HEK293 (cell line): ENCODE measurements at regions not wholly inside any gene's neighbourhood (a gene's known extent, or its start where the extent isn't known, plus 50 kb on each side); places are given as distances from the start of the nearest gene placed in this dataset.

ENCODE experiments used
- CTCF ChIA-PET: fragments of 350-600 bp; formaldehyde crosslinking; extraction: SDS; loops from one replicate; lab custom pipeline; 2021; ENCODE audit warnings: antibody characterized with exemption; lab: Yijun Ruan, JAX
- POLR2A ChIA-PET: fragments of 300-600 bp; formaldehyde crosslinking; extraction: SDS; loops from one replicate; lab custom pipeline; 2020; ENCODE audit warnings: antibody characterized with exemption, inconsistent platforms; lab: Yijun Ruan, JAX
- H3K27ac ChIP-seq: fragments of 200-500 bp; sonication (Bioruptor generic); 2 replicates; pipeline ENCODE4 v1.5.1; 2014; ENCODE audit warnings: low read depth, low read length, control low read depth, inconsistent platforms; ENCODE audit errors: extremely low read depth
- H3K36me3 ChIP-seq, 2 experiments: fragments of 200-500 bp in 1 of 2; sonication (Bioruptor generic) in 1 of 2; 1 replicate in 1 of 2; 2 replicates in 1 of 2; pipeline ENCODE4 v1.5.1; 2014 to 2017; ENCODE audit warnings: inconsistent platforms in 2 of 2, low read length in 2 of 2; ENCODE audit not compliant: control insufficient read depth in 2 of 2, insufficient read depth in 1 of 2
- H3K4me1 ChIP-seq: fragments of 200-500 bp; sonication (Bioruptor generic); 2 replicates; pipeline ENCODE4 v1.5.1; 2014; ENCODE audit warnings: mild to moderate bottlenecking, low read length, inconsistent platforms; ENCODE audit not compliant: control insufficient read depth, insufficient read depth
- H3K4me3 ChIP-seq: 2 replicates; pipeline ENCODE4 v1.5.1; 2011; ENCODE audit warnings: low read depth, mild to moderate bottlenecking, control low read depth, low read length, moderate library complexity
- H3K9me3 ChIP-seq: fragments of 200-500 bp; sonication (Bioruptor generic); 2 replicates; pipeline ENCODE4 v1.5.1; 2014; ENCODE audit warnings: low read depth, low read length, inconsistent platforms; ENCODE audit not compliant: control insufficient read depth, insufficient read depth
- GLIS1 ChIP-seq: fragments of 450-650 bp; formaldehyde crosslinking; IDR thresholded peaks from 2 replicates; pipeline ENCODE4 v1.5.1; 2016; ENCODE audit warnings: missing biosample characterization, missing genetic modification characterization
- IKZF3 ChIP-seq: fragments of 450-650 bp; IDR thresholded peaks from 2 replicates; pipeline ENCODE4 v1.5.0; 2018; ENCODE audit warnings: missing biosample characterization, mild to moderate bottlenecking, missing genetic modification characterization, moderate library complexity
- KLF1 ChIP-seq: fragments of 450-650 bp; formaldehyde crosslinking; IDR thresholded peaks from 2 replicates; pipeline ENCODE4 v1.5.1; 2016; ENCODE audit warnings: missing biosample characterization, missing genetic modification characterization
- KLF17 ChIP-seq: fragments of 450-650 bp; formaldehyde crosslinking; IDR thresholded peaks from 2 replicates; pipeline ENCODE4 v1.5.1; 2016; ENCODE audit warnings: missing biosample characterization, missing genetic modification characterization
- OSR2 ChIP-seq: fragments of 450-650 bp; formaldehyde crosslinking; IDR thresholded peaks from 2 replicates; pipeline ENCODE4 v1.5.1; 2016; ENCODE audit warnings: missing biosample characterization, missing genetic modification characterization
- OVOL3 ChIP-seq: fragments of 450-650 bp; formaldehyde crosslinking; IDR thresholded peaks from 2 replicates; pipeline ENCODE4 v1.5.1; 2016; ENCODE audit warnings: missing biosample characterization, missing genetic modification characterization
- PRDM10 ChIP-seq: fragments of 450-650 bp; formaldehyde crosslinking; IDR thresholded peaks from 2 replicates; pipeline ENCODE4 v1.5.1; 2016; ENCODE audit warnings: missing biosample characterization, missing genetic modification characterization
- ZBTB1 ChIP-seq: fragments of 450-650 bp; formaldehyde crosslinking; IDR thresholded peaks from 2 replicates; pipeline ENCODE4 v1.5.1; 2016; ENCODE audit warnings: missing biosample characterization, missing genetic modification characterization
- ZBTB49 ChIP-seq: fragments of 450-650 bp; formaldehyde crosslinking; IDR thresholded peaks from 2 replicates; pipeline ENCODE4 v1.5.1; 2016; ENCODE audit warnings: missing biosample characterization, missing genetic modification characterization, low read depth
- ZFP37 ChIP-seq: fragments of 450-650 bp; formaldehyde crosslinking; IDR thresholded peaks from 2 replicates; pipeline ENCODE4 v1.5.1; 2016; ENCODE audit warnings: missing biosample characterization, missing genetic modification characterization
- ZNF140 ChIP-seq: fragments of 450-650 bp; formaldehyde crosslinking; IDR thresholded peaks from 2 replicates; pipeline ENCODE4 v1.5.1; 2016; ENCODE audit warnings: missing biosample characterization, missing genetic modification characterization
- ZNF174 ChIP-seq: fragments of 450-650 bp; formaldehyde crosslinking; IDR thresholded peaks from 2 replicates; pipeline ENCODE4 v1.5.0; 2017; ENCODE audit warnings: missing biosample characterization, mild to moderate bottlenecking, missing genetic modification characterization
- ZNF416 ChIP-seq: fragments of 450-650 bp; formaldehyde crosslinking; IDR thresholded peaks from 2 replicates; pipeline ENCODE4 v1.5.1; 2016; ENCODE audit warnings: missing biosample characterization, missing genetic modification characterization
- ZNF488 ChIP-seq: fragments of 450-650 bp; formaldehyde crosslinking; IDR thresholded peaks from 2 replicates; pipeline ENCODE4 v1.5.1; 2016; ENCODE audit warnings: missing biosample characterization, missing genetic modification characterization
- TF ChIP-seq, protein P1 (sequence below): fragments of 450-650 bp; formaldehyde crosslinking; IDR thresholded peaks from 2 replicates; pipeline ENCODE4 v1.5.1; 2016; ENCODE audit warnings: missing biosample characterization, missing genetic modification characterization, borderline replicate concordance
- TF ChIP-seq, protein P2 (sequence below): fragments of 450-650 bp; formaldehyde crosslinking; IDR thresholded peaks from 2 replicates; pipeline ENCODE4 v1.5.1; 2016; ENCODE audit warnings: missing biosample characterization, missing genetic modification characterization
- TF ChIP-seq, protein P3 (sequence below): sonication (generic); formaldehyde crosslinking; IDR thresholded peaks from 2 replicates; pipeline ENCODE4 v1.8.1; 2022; ENCODE audit warnings: mild to moderate bottlenecking, moderate library complexity, missing genetic modification reagents

- TF ChIP-seq, protein P1, sequence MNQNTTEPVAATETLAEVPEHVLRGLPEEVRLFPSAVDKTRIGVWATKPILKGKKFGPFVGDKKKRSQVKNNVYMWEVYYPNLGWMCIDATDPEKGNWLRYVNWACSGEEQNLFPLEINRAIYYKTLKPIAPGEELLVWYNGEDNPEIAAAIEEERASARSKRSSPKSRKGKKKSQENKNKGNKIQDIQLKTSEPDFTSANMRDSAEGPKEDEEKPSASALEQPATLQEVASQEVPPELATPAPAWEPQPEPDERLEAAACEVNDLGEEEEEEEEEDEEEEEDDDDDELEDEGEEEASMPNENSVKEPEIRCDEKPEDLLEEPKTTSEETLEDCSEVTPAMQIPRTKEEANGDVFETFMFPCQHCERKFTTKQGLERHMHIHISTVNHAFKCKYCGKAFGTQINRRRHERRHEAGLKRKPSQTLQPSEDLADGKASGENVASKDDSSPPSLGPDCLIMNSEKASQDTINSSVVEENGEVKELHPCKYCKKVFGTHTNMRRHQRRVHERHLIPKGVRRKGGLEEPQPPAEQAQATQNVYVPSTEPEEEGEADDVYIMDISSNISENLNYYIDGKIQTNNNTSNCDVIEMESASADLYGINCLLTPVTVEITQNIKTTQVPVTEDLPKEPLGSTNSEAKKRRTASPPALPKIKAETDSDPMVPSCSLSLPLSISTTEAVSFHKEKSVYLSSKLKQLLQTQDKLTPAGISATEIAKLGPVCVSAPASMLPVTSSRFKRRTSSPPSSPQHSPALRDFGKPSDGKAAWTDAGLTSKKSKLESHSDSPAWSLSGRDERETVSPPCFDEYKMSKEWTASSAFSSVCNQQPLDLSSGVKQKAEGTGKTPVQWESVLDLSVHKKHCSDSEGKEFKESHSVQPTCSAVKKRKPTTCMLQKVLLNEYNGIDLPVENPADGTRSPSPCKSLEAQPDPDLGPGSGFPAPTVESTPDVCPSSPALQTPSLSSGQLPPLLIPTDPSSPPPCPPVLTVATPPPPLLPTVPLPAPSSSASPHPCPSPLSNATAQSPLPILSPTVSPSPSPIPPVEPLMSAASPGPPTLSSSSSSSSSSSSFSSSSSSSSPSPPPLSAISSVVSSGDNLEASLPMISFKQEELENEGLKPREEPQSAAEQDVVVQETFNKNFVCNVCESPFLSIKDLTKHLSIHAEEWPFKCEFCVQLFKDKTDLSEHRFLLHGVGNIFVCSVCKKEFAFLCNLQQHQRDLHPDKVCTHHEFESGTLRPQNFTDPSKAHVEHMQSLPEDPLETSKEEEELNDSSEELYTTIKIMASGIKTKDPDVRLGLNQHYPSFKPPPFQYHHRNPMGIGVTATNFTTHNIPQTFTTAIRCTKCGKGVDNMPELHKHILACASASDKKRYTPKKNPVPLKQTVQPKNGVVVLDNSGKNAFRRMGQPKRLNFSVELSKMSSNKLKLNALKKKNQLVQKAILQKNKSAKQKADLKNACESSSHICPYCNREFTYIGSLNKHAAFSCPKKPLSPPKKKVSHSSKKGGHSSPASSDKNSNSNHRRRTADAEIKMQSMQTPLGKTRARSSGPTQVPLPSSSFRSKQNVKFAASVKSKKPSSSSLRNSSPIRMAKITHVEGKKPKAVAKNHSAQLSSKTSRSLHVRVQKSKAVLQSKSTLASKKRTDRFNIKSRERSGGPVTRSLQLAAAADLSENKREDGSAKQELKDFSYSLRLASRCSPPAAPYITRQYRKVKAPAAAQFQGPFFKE (tag by site-specific recombination): no peak
- TF ChIP-seq, all 188 proteins: peak for 0
Observed at GRCh38 chr12:105852496-105852895, 286.3 kb downstream of the NUAK1 start (continued).

DNA sequence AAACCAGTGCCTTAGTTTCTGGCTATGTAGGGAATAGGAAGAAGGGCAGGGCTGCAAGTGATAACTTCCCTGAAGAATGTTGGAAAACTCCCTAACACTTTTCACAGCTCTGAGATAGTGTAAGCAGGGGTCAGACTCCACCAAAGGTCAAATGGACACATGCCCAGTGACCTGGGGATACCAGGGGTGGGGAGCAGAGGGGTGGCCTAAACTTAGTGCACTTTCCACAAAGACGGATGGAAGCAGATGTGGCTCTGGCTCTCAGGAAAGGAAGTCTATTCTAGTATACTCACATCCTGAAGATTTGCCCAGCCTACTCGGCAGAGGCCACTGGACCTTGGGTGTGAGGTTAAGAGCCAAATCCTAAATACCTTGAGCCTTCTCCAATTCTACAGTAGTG lies 285.8 kb downstream of the NUAK1 start:
- Histone ChIP-seq H3K27ac (no peak overlapping the region), H3K4me3 (no peak overlapping the region), H3K4me1 (no peaks in the 10 kb centered on the region), H3K9me3 (no peaks in the 10 kb centered on the region)
- CTCF ChIA-PET: interaction anchor here (0.7 kb wide), 1 partner anchor 52 kb away, joined by 3 read pairs; no protein-coding TSS in a partner anchor
- no peak for TF ChIP-seq ZNF488 (tag by site-specific recombination)
- no peak for TF ChIP-seq ZBTB1 (tag by site-specific recombination)
- TF ChIP-seq ZNF140 (tag by site-specific recombination): no peak
- TF ChIP-seq OSR2 (tag by site-specific recombination): no peak
- no peak for TF ChIP-seq IKZF3 (tag by site-specific recombination)
- TF ChIP-seq KLF17 (tag by site-specific recombination): no peak
- TF ChIP-seq KLF1 (tag by site-specific recombination): no peak
- TF ChIP-seq GLIS1 (tag by site-specific recombination): no peak
- TF ChIP-seq ZFP37: no peak
- TF ChIP-seq, protein P2, sequence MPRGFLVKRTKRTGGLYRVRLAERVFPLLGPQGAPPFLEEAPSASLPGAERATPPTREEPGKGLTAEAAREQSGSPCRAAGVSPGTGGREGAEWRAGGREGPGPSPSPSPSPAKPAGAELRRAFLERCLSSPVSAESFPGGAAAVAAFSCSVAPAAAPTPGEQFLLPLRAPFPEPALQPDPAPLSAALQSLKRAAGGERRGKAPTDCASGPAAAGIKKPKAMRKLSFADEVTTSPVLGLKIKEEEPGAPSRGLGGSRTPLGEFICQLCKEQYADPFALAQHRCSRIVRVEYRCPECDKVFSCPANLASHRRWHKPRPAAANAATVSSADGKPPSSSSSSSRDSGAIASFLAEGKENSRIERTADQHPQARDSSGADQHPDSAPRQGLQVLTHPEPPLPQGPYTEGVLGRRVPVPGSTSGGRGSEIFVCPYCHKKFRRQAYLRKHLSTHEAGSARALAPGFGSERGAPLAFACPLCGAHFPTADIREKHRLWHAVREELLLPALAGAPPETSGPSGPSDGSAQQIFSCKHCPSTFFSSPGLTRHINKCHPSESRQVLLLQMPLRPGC (tag by site-specific recombination): no peak
- no peak for TF ChIP-seq ZNF174
- TF ChIP-seq, protein P3, sequence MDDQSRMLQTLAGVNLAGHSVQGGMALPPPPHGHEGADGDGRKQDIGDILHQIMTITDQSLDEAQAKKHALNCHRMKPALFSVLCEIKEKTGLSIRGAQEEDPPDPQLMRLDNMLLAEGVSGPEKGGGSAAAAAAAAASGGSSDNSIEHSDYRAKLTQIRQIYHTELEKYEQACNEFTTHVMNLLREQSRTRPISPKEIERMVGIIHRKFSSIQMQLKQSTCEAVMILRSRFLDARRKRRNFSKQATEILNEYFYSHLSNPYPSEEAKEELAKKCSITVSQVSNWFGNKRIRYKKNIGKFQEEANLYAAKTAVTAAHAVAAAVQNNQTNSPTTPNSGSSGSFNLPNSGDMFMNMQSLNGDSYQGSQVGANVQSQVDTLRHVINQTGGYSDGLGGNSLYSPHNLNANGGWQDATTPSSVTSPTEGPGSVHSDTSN (CRISPR knock-in tag): no peak
- TF ChIP-seq ZNF416 (tag by site-specific recombination): no peak
- no peak for TF ChIP-seq ZBTB49 (tag by site-specific recombination)
- no peak for TF ChIP-seq OVOL3
- TF ChIP-seq PRDM10 (tag by site-specific recombination): no peak
- TF ChIP-seq, all 188 proteins: peak for 0
- H3K36me3 ChIP-seq: no peaks in the 10 kb centered on the region
- POLR2A ChIA-PET: no interaction called here
